ENCODE measurements at regions not wholly inside any gene's neighbourhood (a gene's known extent, or its start where the extent isn't known, plus 50 kb on each side); places are given as distances from the start of the nearest gene placed in this dataset.

- no peak for DNase-seq
- no peaks in the 10 kb centered on the region for H3K4me1 ChIP-seq
- H3K9me3 ChIP-seq: no peaks in the 10 kb centered on the region
- TF ChIP-seq CTCF (IDR thresholded peaks at IDR 0.05): no peak
- no peak for TF ChIP-seq POLR2A (IDR thresholded peaks at IDR 0.05)
- no peak for ATAC-seq
- no peaks in the 10 kb centered on the region for H3K36me3 ChIP-seq (replicated peaks in 1 of 2; ENCODE audit: insufficient read depth in 1 of 2, low read depth in 2 of 2)
- H3K4me3 ChIP-seq: no peak overlapping the region
- H3K27me3 ChIP-seq: no peaks in the 10 kb centered on the region
- no peak overlapping the region for H3K27ac ChIP-seq
- intact Hi-C loops (cut with DNase I): no loop called here
- 61 to 68% methylated on average over 9 to 14 of the region's 14 CpGs for WGBS, 2 donors
These were observed 403.1 kb downstream of the TMEM121 start for GRCh38 chr14:105929327-105930081.

- ATAC-seq: no peak
- TF ChIP-seq CTCF (IDR thresholded peaks at IDR 0.05) (no peak), POLR2A (IDR thresholded peaks at IDR 0.05) (no peak)
- Histone ChIP-seq H3K36me3 (replicated peaks in 1 of 2; ENCODE audit: insufficient read depth in 1 of 2, low read depth in 2 of 2) (no peaks in the 10 kb centered on the region), H3K27ac (no peak overlapping the region), H3K4me3 (no peak overlapping the region), H3K9me3 (no peaks in the 10 kb centered on the region), H3K4me1 (no peaks in the 10 kb centered on the region), H3K27me3 (no peaks in the 10 kb centered on the region)
- intact Hi-C loops (cut with DNase I): no loop called here
- no peak for DNase-seq
- WGBS, 2 donors: 58 to 79% methylated on average over 5 of the region's 5 CpGs
These were observed 404.2 kb downstream of the TMEM121 start for GRCh38 chr14:105930572-105930971.

- intact Hi-C loops (cut with DNase I): no loop called here
- H3K36me3 ChIP-seq (replicated peaks in 1 of 2; ENCODE audit: insufficient read depth in 1 of 2, low read depth in 2 of 2): no peaks in the 10 kb centered on the region
- H3K4me3 ChIP-seq: no peak overlapping the region
- ATAC-seq (no peak), DNase-seq (peak in 1 of 4 donors; percentile 0)
- TF ChIP-seq CTCF (IDR thresholded peaks at IDR 0.05) (no peak), POLR2A (IDR thresholded peaks at IDR 0.05) (no peak)
- no peaks in the 10 kb centered on the region for H3K4me1 ChIP-seq
- no peaks in the 10 kb centered on the region for H3K9me3 ChIP-seq
- 44 to 63% methylated on average over 13 of the region's 13 CpGs for whole genome bisulfite sequencing, 2 donors
- no peak overlapping the region for H3K27ac ChIP-seq
- H3K27me3 ChIP-seq: peaks cover 0 to 5% of the 10 kb centered on the region in 2 donors
These were observed 405.6 kb downstream of the TMEM121 start for GRCh38 chr14:105931808-105932483.

GRCh38 chr14:105933238-105933637 lies 406.9 kb downstream of the TMEM121 start:
- peaks cover 0 to 5% of the 10 kb centered on the region in 2 donors for H3K27me3 ChIP-seq
- H3K27ac ChIP-seq: no peak overlapping the region
- ATAC-seq: no peak
- no peak for DNase-seq
- no peak overlapping the region for H3K4me3 ChIP-seq
- H3K4me1 ChIP-seq: no peaks in the 10 kb centered on the region
- intact Hi-C loops (cut with DNase I): no loop called here
- TF ChIP-seq CTCF (IDR thresholded peaks at IDR 0.05): no peak
- TF ChIP-seq POLR2A (IDR thresholded peaks at IDR 0.05): no peak
- H3K9me3 ChIP-seq: peaks cover 0 to 1% (median 0%) of the 10 kb centered on the region in 3 donors
- 45 to 60% methylated on average over 7 of the region's 7 CpGs for WGBS, 2 donors
- H3K36me3 ChIP-seq (replicated peaks in 1 of 2; ENCODE audit: insufficient read depth in 1 of 2, low read depth in 2 of 2): no peaks in the 10 kb centered on the region

All from body of pancreas (tissue), 4 donors.